MM.1S (cell line): ENCODE measurements at regions not wholly inside any gene's neighbourhood (a gene's known extent, or its start where the extent isn't known, plus 50 kb on each side); places are given as distances from the start of the nearest gene placed in this dataset.
A peak's percentile ranks its signal among the peaks of the same experiment; 100 is the strongest.

Experiments
- DNase-seq: peaks from one replicate; pipeline ENCODE4 v3.0.0-alpha.2; 2015
- H2AFZ ChIP-seq: fragments of 300-600 bp; sonication (generic); 2 replicates; pipeline ENCODE4 v1.6.0; 2016; ENCODE audit warnings: antibody characterized with exemption, low read length
- H3F3A ChIP-seq: fragments of 300-600 bp; sonication (generic); 2 replicates; pipeline ENCODE4 v1.6.1; 2016; ENCODE audit warnings: mild to moderate bottlenecking, antibody characterized with exemption, low read length, moderate library complexity, mixed read lengths; ENCODE audit not compliant: insufficient read depth
- H3K27ac ChIP-seq: fragments of 300-600 bp; sonication (generic); 2 replicates; pipeline ENCODE4 v1.5.1; 2016; ENCODE audit warnings: mild to moderate bottlenecking, low read length
- H3K27me3 ChIP-seq: fragments of 300-600 bp; sonication (generic); replicated peaks from 2 replicates; pipeline ENCODE4 v1.6.0; 2016; ENCODE audit warnings: low read length; ENCODE audit not compliant: insufficient read depth
- H3K36me3 ChIP-seq: fragments of 300-600 bp; sonication (generic); replicated peaks from 2 replicates; pipeline ENCODE4 v1.6.1; 2016; ENCODE audit warnings: mild to moderate bottlenecking, low read length, mixed read lengths; ENCODE audit not compliant: insufficient read depth
- H3K4me1 ChIP-seq: fragments of 300-600 bp; sonication (generic); 2 replicates; pipeline ENCODE4 v1.6.1; 2016; ENCODE audit warnings: low read length, mixed read lengths
- H3K4me2 ChIP-seq: fragments of 300-600 bp; sonication (generic); 2 replicates; pipeline ENCODE4 v1.6.0; 2016; ENCODE audit warnings: low read depth, low read length
- H3K4me3 ChIP-seq: fragments of 300-600 bp; sonication (generic); 2 replicates; pipeline ENCODE4 v1.5.1; 2016; ENCODE audit warnings: low read length, mixed read lengths
- H3K79me2 ChIP-seq: fragments of 300-600 bp; sonication (generic); 2 replicates; pipeline ENCODE4 v1.6.1; 2016; ENCODE audit warnings: mixed run types, low read length, mixed read lengths
- H3K9ac ChIP-seq: fragments of 300-600 bp; sonication (generic); 2 replicates; pipeline ENCODE4 v1.6.1; 2016; ENCODE audit warnings: low read length, mixed read lengths
- H3K9me2 ChIP-seq: fragments of 300-600 bp; sonication (generic); replicated peaks from 2 replicates; pipeline ENCODE4 v1.6.1; 2016; ENCODE audit warnings: mild to moderate bottlenecking, low read length, mixed read lengths; ENCODE audit not compliant: insufficient read depth
- H3K9me3 ChIP-seq: fragments of 300-600 bp; sonication (generic); replicated peaks from 2 replicates; pipeline ENCODE4 v1.6.1; 2016; ENCODE audit warnings: mild to moderate bottlenecking, low read length, mixed read lengths; ENCODE audit not compliant: insufficient read depth
- H4K20me1 ChIP-seq: fragments of 300-600 bp; sonication (generic); 2 replicates; pipeline ENCODE4 v1.6.1; 2016; ENCODE audit warnings: mild to moderate bottlenecking, low read length, moderate library complexity, mixed read lengths; ENCODE audit not compliant: insufficient read depth
- EZH2 ChIP-seq: fragments of 300-600 bp; sonication (generic); optimal IDR thresholded peaks from 2 replicates; pipeline ENCODE3; 2017; ENCODE audit warnings: low read depth, mild to moderate bottlenecking, antibody characterized with exemption, low read length, mixed read lengths
- EZH2phosphoT487 ChIP-seq: fragments of 300-600 bp; sonication (generic); IDR thresholded peaks from 2 replicates; pipeline ENCODE4 v1.6.1; 2018; ENCODE audit warnings: antibody characterized with exemption, low read length
- TF ChIP-seq, protein P1 (sequence below): fragments of 300-600 bp; sonication (generic); IDR thresholded peaks from 2 replicates; pipeline ENCODE4 v1.5.1; 2016; ENCODE audit warnings: antibody characterized with exemption, low read length, mixed read lengths

DNA sequence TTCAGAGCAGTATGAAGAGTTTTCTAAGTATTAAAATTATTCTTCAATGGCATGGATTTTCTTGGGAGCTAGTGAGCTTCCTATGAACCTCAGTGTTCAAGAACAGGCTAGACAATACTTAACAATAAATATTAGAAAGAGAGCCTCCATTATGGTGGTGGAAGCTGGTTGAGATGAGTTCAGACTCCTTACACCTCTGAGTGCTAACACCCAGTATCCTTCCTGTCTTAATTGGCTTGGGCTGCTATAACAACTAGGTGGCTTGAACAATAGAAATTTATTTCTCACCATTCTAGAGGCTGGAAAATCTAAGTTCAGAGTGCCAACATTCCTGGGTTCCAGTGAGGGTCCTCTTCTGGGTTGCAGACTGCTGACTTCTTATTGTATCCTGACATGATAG, 369.4 kb upstream of the HNRNPA3 start:
- H3K4me2 ChIP-seq, result no peak overlapping the region
- no peaks in the 10 kb centered on the region for H3K79me2 ChIP-seq
- H3K4me1 ChIP-seq, result no peaks in the 10 kb centered on the region
- H2AFZ ChIP-seq, result no peak overlapping the region
- no peak overlapping the region for H3K27ac ChIP-seq
- no peak for DNase-seq
- no peaks in the 10 kb centered on the region for H3K27me3 ChIP-seq
- H3K4me3 ChIP-seq, result no peak overlapping the region
- no peak overlapping the region for H3K9ac ChIP-seq
- H3K9me2 ChIP-seq, result no peaks in the 10 kb centered on the region
- H3K9me3 ChIP-seq, result no peaks in the 10 kb centered on the region
- no peak for TF ChIP-seq EZH2phosphoT487
- no peak for TF ChIP-seq EZH2
- TF ChIP-seq, protein P1, sequence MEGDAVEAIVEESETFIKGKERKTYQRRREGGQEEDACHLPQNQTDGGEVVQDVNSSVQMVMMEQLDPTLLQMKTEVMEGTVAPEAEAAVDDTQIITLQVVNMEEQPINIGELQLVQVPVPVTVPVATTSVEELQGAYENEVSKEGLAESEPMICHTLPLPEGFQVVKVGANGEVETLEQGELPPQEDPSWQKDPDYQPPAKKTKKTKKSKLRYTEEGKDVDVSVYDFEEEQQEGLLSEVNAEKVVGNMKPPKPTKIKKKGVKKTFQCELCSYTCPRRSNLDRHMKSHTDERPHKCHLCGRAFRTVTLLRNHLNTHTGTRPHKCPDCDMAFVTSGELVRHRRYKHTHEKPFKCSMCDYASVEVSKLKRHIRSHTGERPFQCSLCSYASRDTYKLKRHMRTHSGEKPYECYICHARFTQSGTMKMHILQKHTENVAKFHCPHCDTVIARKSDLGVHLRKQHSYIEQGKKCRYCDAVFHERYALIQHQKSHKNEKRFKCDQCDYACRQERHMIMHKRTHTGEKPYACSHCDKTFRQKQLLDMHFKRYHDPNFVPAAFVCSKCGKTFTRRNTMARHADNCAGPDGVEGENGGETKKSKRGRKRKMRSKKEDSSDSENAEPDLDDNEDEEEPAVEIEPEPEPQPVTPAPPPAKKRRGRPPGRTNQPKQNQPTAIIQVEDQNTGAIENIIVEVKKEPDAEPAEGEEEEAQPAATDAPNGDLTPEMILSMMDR, result no peak
- no peaks in the 10 kb centered on the region for H4K20me1 ChIP-seq
- no peaks in the 10 kb centered on the region for H3K36me3 ChIP-seq
- no peaks in the 10 kb centered on the region for H3F3A ChIP-seq

DNA sequence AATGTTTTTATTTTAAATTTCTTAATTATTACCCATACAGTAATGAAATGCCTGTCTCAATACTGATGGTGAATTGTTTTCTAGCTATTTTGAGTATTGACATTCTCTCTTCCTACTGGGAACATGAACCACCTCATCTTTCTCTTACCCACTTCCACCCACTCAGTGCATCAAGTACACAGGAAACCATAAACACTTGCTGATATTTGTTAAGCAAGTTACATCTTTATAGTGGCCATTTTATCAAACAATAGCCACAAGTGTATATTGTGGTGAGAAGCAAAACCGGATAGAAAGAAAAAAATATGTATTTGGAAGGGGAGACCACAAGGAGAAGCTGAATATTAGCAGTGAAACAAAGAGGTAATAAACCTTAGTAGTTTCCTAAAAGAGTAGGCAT, 368.1 kb upstream of the HNRNPA3 start:
- no peak overlapping the region for H3K4me3 ChIP-seq
- H3K9ac ChIP-seq, result no peak overlapping the region
- H3K79me2 ChIP-seq, result no peaks in the 10 kb centered on the region
- no peak overlapping the region for H3K27ac ChIP-seq
- no peaks in the 10 kb centered on the region for H3K27me3 ChIP-seq
- no peaks in the 10 kb centered on the region for H3F3A ChIP-seq
- TF ChIP-seq, protein P1, result no peak
- TF ChIP-seq EZH2phosphoT487 (no peak), EZH2 (no peak)
- H3K4me1 ChIP-seq, result no peaks in the 10 kb centered on the region
- H4K20me1 ChIP-seq, result no peaks in the 10 kb centered on the region
- H3K9me3 ChIP-seq, result no peaks in the 10 kb centered on the region
- no peak for DNase-seq
- H3K9me2 ChIP-seq, result no peaks in the 10 kb centered on the region
- H3K36me3 ChIP-seq, result no peaks in the 10 kb centered on the region
- H2AFZ ChIP-seq, result no peak overlapping the region
- H3K4me2 ChIP-seq, result no peak overlapping the region

DNA sequence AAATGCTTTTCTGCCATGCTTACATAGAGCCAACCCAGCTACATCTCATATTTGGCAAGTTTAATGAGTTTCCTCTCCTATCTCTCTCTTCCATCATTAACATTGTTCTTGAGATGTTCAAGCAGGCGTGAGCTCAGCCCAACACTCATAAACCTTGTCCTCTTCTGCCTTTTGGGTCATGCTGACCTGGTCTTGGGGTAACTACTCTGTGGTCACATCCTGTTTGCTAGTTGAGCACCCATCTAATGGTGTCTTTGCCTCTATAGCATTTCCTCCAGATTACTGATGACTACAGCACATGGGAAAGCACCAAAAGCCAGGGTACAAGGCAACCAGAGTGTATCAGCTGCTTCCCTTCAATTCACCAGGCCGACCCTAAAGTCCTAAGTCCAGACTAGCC, 366.9 kb upstream of the HNRNPA3 start:
- Histone ChIP-seq H3F3A (no peaks in the 10 kb centered on the region), H3K79me2 (no peaks in the 10 kb centered on the region), H2AFZ (no peak overlapping the region), H3K27ac (no peak overlapping the region), H3K4me1 (no peaks in the 10 kb centered on the region), H3K4me2 (no peak overlapping the region), H3K9me2 (no peaks in the 10 kb centered on the region), H3K36me3 (no peaks in the 10 kb centered on the region), H3K4me3 (no peak overlapping the region), H4K20me1 (no peaks in the 10 kb centered on the region), H3K27me3 (no peaks in the 10 kb centered on the region), H3K9me3 (no peaks in the 10 kb centered on the region), H3K9ac (no peak overlapping the region)
- DNase-seq, result peak; percentile 10
- no peak for TF ChIP-seq EZH2
- TF ChIP-seq, protein P1, result no peak
- TF ChIP-seq EZH2phosphoT487, result no peak
